ENCODE measurements at regions not wholly inside any gene's neighbourhood (a gene's known extent, or its start where the extent isn't known, plus 50 kb on each side); places are given as distances from the start of the nearest gene placed in this dataset.
A peak's percentile ranks its signal among the peaks of the same experiment; 100 is the strongest.
"Not testable (repeated sequence)": the region's sequence is repeated elsewhere in the genome, so short reads cannot be mapped to it uniquely, and the experiment has no call there.

DNA sequence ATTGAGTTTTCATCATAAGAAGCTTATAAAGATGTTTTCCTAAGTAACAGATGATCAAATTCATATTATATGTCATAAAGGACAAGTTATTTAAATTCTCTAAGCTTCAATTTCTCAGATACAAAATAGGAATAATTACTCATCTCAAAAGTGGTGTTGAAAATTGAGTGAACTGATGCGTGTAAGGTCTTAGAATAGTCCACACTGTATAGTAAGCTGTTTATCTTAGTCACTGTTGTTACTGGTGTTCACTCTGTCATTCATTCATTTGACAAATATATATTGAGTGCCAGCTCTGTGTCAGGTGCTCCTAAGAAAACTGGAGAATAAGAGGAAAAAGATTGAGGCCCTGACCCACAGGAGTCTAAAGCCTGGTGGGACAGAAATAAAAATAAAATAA, 186.3 kb upstream of the BRINP3 start:
- intact Hi-C loops (cut with DNase I), result loop anchor here in 1 of 2 donors (10.0 kb wide), 1 partner anchor 499 kb away; no protein-coding TSS in a partner anchor
- no peak for DNase-seq (ENCODE audit: low spot score)

DNA sequence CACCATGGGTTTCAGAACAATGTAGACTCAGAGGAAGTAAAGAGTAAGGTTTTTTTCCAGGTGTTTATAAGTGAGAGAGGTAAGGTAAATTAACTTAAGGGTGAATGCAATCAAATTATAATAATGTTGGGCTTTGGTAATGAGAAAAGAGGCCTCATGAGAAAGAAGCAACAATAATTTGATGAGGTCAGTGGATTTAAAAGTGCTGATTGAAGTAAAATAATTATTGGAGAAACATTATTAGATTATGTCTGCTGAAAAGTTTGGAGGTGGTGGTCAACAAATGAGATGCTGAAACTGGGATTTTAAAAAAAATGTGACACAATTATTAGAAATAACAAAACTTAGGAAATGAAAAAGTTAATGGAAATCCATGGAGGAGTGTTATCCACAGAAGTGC, 187.4 kb upstream of the BRINP3 start:
- intact Hi-C loops (cut with DNase I), result loop anchor here in 1 of 2 donors (10.0 kb wide), 1 partner anchor 500 kb away; no protein-coding TSS in a partner anchor
- DNase-seq (ENCODE audit: low spot score), result no peak

GRCh38 chr1:190667914-190668313, 190.2 kb upstream of the BRINP3 start:
- intact Hi-C loops (cut with DNase I), result loop anchor here in 1 of 2 donors (10.0 kb wide), 1 partner anchor 503 kb away; no protein-coding TSS in a partner anchor
- DNase-seq (ENCODE audit: low spot score), result no peak

- DNase-seq (ENCODE audit: low spot score), result no peak
- intact Hi-C loops (cut with DNase I), result no loop called here
Observed at GRCh38 chr1:190679044-190679443, 201.4 kb upstream of the BRINP3 start.

DNA sequence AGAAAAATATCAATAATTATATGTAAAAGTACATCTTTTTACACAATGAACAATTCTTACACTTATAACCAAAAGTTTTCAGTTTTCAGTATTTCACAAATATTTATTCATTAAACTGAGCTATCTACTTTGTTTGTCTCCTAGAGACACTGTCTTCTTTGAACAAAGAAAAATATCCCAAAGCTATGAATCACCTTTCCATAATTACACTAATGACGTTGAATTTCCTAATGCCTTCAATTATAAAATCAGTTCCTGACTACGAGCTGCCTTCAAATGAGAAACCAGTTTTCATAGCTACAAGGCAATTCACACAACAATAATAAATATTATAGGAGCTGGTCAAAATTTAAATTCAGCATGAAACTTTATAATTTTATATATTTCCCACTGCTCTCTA, 201.8 kb upstream of the BRINP3 start:
- intact Hi-C loops (cut with DNase I), result no loop called here
- no peak for DNase-seq (ENCODE audit: low spot score)

- intact Hi-C loops (cut with DNase I), result no loop called here
- DNase-seq (ENCODE audit: low spot score), result no peak
Observed at GRCh38 chr1:190679983-190680382, 202.3 kb upstream of the BRINP3 start.

GRCh38 chr1:190685676-190686075, 208.0 kb upstream of the BRINP3 start:
- intact Hi-C loops (cut with DNase I), result no loop called here
- no peak for DNase-seq (ENCODE audit: low spot score)

DNA sequence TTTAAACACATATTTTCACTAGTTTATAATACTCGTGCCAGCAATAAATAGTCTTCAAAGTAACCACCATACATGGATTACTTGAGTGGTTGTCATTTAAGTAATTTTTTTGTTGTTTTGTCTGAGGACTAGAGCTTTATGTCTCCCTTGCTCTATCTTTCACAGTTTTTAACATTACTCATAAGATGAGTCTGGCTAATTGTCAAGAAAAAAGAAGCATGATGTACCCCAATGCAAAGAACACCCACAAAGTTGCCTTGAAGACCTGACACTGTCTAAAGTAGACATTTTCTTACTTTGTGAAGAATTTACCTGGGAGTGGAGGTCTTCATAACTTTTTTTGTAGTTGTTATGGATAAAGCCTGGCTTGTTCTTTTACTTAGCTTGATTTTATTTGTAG, 210.4 kb upstream of the BRINP3 start:
- intact Hi-C loops (cut with DNase I), result no loop called here
- no peak for DNase-seq (ENCODE audit: low spot score)

DNA sequence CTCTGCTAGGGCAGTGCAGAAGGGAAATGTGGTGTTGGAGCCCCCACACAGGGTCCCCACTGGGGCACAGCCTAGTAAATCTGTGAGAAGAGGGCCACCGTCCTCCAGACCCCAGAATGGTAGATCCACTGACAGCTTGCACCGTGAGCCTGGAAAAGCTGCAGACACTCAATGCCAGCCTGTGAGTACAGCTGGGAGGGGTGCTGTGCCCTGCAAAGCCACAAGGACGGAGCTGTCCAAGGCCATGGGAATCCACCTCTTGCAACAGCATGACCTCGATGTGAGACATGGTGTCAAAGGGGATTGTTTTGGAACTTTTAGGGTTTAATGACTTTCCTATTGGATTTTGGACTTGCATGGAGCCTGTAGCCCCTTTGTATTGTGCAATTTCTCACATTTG, 220.8 kb upstream of the BRINP3 start:
- intact Hi-C loops (cut with DNase I), result not testable (repeated sequence)
- DNase-seq (ENCODE audit: low spot score), result peak; percentile 38

DNA sequence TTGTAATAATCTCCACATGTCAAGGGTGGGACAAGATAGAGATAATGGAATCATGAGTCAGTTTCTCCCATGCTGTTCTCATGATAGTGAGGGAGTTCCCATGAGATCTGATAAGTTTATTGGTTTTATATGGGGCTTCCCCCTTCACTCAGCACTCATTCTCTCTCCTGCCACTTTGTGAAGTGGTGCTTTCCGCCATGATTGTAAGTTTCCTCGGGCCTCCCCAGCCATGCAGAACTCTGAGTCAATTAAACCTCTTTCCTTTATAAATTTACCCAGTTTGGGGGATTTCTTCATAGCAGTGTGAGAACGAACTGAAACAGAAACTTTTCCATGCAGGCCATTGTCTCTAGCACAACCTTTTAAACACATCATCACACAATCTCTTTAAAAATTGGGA, 221.5 kb upstream of the BRINP3 start:
- no peak for DNase-seq (ENCODE audit: low spot score)
- intact Hi-C loops (cut with DNase I), result no loop called here

DNA sequence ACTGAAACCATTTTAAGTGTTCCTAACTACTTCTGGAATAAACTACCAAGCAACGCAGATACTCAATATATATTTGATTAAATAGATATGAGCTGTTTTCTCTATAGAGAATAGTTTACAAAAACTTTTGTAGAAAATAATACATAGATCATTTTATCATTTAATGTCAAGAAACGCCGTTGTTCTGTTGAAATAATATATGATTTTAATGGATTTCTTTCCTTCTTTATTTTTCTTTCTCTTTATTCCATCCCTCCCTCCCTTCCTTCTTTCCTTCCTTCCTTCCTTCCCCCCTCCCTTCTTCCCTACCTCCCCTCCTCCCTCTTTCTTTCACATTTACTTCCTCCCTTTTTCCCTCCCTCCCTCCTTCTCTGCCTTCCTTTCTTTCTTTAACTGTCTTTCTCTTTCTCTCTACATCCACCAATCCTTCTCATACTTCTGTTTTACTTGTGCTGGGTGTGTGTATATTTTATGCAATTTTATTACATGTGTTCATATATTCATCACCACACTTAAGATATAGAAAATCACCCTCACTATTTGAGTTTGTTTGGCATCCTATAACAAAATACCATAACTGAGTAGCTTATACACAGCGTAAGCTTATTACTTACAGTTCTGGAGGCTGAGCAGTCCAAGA, 230.9 kb upstream of the BRINP3 start:
- DNase-seq (ENCODE audit: low spot score), result no peak
- intact Hi-C loops (cut with DNase I), result no loop called here

- intact Hi-C loops (cut with DNase I), result no loop called here
- no peak for DNase-seq (ENCODE audit: low spot score)
Observed at GRCh38 chr1:190711069-190711468, 233.4 kb upstream of the BRINP3 start.

GRCh38 chr1:190717055-190717454, 239.4 kb upstream of the BRINP3 start:
- DNase-seq (ENCODE audit: low spot score), result no peak
- intact Hi-C loops (cut with DNase I), result no loop called here

DNA sequence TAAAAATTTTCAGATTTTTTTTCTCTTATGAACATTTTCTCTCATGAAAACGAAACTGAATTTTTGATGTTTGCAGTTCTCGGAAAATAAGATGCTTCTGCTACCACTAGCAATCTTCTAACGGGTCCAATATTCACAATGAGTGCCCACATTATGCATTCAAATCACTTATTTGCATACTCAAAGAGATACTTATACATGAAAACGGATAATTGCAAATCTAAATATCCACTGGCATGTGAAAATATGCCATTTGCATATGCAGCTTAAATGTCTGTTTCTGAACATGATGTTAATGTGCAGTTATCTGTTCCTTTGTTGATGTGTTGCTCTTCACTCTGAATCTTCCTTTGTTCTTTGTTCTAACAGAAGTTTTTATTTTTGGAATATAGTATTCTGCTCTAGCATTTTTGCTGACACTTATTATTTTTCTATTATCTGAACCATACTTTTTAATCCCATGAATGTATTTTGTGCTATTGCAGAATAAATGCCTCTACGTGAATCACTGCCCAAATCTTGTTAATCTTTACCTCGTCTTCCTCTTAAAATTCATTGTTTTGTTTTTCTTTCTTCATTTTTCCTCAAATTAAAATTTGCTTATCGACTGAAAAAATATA, 259.4 kb upstream of the BRINP3 start:
- no peak for DNase-seq (ENCODE audit: low spot score)
- intact Hi-C loops (cut with DNase I), result no loop called here

DNA sequence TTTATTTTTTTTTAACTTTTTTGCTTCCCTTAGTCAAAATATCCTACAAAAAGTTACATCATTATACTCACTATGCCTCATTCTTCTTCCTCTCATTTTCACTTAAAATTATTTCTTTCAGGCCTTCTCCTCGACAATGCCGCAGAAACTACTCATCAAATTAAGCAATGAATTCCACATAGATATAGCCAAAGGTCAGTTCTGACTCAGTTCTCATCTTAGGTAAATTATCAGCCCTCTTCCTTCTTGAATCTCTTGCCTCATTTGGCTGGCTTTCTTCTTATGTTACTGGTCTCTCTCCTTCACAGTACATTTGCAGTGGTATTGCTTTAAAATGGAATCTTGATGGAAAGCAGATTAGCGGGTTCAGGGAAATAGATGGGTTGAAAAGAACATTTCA, 260.7 kb upstream of the BRINP3 start:
- intact Hi-C loops (cut with DNase I), result no loop called here
- no peak for DNase-seq (ENCODE audit: low spot score)

GRCh38 chr1:190739926-190740325, 262.3 kb upstream of the BRINP3 start:
- intact Hi-C loops (cut with DNase I), result no loop called here

GRCh38 chr1:190747704-190748103, 270.0 kb upstream of the BRINP3 start:
- intact Hi-C loops (cut with DNase I), result no loop called here
- DNase-seq (ENCODE audit: low spot score), result no peak

More at GRCh38 chr1:190739926-190740325, 262.3 kb upstream of the BRINP3 start:
- DNase-seq (ENCODE audit: low spot score), result no peak

DNA sequence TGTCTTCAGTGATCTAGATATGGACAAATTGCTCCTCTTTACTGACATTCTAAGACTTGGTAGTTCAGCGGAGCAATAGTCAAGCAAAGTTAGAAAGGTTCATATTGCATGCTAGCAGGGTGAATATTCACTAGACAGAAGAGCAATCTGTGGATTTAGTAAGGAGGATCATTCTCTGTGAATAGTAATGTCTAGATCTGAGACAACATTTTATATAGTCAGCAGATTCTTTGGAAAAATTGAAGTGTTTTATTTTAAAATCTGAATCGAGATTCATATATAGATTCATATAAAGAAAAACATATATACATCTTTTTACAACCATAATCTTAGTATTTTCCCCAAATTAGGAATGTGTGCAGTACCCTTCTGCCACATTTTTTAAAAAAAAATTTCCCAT, 274.5 kb upstream of the BRINP3 start:
- no peak for DNase-seq (ENCODE audit: low spot score)
- intact Hi-C loops (cut with DNase I), result no loop called here

GRCh38 chr1:190754666-190755065, 277.0 kb upstream of the BRINP3 start:
- intact Hi-C loops (cut with DNase I), result no loop called here
- DNase-seq (ENCODE audit: low spot score), result no peak

- DNase-seq (ENCODE audit: low spot score), result no peak
- intact Hi-C loops (cut with DNase I), result no loop called here
Observed at GRCh38 chr1:190759807-190760206, 282.1 kb upstream of the BRINP3 start.

DNA sequence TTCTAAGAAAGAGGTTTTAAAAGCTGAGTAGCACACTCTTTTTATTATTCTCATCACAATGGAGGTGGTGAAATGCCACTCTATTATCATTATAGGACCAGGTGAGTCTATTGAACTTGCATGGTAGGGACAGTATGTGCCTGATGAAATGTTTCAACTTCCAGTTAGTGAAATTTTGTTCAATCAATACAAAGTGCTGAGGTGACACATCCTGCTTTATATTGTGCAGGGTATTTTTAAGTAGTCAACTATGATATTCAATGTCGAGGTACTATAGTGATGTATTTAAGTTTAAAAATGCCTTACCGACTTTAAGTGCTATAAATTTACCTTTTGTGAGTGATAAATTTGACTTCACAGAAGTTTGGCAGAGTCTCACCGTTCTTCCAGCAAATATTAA, 284.7 kb upstream of the BRINP3 start:
- intact Hi-C loops (cut with DNase I), result no loop called here

More for the DNA sequence above, 284.7 kb upstream of the BRINP3 start:
- DNase-seq (ENCODE audit: low spot score), result no peak

Data from posterior vena cava (tissue), 2 donors.